GM18873 (cell line): ENCODE measurements at regions not wholly inside any gene's neighbourhood (a gene's known extent, or its start where the extent isn't known, plus 50 kb on each side); places are given as distances from the start of the nearest gene placed in this dataset.

Source experiments
- ATAC-seq: cut with Tn5 transposase; IDR thresholded peaks from one replicate; pipeline ENCODE4 v1.9.1; 2021; ENCODE audit warnings: mild to moderate bottlenecking, moderate library complexity, moderate number of reproducible peaks; ENCODE audit not compliant: unreplicated experiment, low FRiP score

DNA sequence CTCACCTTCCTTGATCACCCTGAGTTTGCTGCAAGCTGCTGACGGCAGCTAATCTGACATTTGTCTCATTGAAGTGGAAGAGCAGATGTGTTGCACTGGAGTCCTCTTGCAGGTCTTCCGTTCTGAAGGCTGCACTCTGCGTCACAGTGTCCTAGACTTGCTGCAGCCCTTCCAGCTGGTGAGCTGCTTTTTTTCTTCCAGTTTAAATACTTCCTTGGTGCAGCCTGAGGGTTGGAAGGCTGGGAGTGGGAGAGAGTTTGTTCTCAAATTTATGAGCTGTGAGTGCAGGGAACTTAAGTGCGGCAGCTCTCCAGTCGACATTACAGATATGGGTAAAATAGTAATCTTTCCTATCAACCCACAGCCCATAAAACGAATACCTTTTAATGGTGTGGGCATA is 303.6 kb upstream of the FAT1 start:
- no peak for ATAC-seq

DNA sequence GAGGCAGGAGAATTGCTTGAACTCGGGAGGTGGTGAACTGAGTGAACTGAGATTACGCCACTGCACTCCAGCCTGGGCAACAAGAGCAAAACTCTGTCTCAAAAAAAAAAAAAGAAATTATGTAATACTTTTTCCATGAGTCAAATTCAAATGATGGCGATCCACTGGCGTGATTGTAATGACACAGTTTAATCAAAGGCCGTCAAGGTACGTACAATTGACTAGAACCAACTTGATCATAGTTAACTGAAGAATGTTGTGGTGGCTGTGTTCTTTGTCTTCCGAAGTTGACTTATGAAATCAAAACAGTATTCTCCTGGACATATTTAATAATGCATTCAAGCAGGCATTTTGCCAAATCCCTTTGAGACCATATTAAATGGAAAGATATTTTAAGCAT is 318.6 kb upstream of the FAT1 start:
- ATAC-seq, result no peak

DNA sequence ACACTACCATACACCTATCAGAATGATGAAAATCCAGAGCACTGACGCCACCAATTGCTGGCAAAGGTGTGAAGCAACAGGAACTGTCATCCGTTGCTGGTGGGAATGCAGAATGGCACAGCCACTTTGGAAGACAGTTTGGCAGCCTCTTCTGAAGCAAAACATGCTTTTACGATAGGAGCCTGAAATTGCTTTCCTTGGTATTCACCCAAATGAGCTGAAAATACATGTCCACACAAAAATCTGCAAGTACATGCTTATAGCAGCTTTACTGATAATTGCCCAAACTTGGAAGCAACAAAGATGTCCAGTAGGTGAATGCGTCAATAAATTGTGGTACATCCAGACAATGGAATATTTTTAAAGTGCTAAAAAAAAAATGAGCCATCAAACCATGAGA is 322.8 kb upstream of the FAT1 start:
- no peak for ATAC-seq

DNA sequence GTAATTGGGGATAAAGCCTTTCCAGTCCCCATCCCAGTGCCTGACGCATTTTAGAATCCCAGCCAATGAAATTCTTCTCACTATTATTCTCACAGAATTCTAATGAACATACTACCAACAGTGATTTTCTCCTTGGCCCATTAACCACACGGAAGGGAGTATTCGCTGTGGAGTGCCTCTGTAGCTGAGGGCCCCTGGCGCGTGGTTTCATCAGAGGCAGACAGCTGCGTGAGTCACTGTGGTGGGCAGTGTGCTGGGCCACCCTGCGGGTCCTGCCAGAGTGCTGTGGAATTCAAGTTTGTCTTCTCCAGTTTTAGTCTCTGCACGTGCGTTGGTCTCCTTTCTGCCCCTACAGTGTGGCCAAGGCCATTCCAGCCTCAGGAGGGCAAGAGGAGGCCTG is 335.4 kb upstream of the FAT1 start:
- ATAC-seq, result no peak

DNA sequence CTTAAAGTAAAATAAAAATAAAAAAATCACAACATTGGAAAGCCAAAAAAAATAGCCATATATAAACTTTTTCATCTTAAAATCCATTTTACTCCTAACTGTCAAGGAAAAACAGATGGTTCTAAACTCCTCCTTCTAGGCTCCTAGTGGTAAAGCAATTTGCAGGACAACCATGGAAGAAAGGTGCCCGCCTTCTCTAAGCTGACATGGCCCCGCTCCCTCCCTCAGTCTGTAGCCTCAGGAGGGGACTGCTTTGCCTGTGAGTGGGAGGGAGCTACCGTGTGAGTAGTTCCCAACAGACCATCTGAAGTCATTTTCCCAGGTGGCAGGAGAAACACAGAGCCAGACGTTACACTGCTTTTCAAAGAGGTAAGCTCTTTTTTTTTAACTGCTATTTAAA is 336.2 kb upstream of the FAT1 start:
- ATAC-seq, result no peak

DNA sequence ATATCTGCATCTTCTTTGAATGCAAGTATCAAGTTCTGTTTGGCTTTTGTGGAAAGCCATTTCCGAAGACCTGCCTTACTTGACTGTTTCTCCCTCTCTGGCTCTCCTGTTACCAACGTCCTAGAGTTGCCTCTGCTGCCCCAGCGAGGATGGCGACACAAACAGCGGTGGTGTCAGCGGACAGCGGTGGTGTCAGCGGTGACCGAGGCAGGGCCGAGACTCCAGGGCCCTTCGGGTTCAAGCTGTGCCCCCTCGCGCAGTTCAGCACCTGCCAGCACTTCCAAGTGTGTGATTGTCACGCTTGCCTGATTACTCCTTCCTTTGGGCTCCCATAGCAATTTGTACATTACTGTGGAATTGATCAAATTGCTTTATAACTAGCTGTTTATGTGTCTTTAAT is 336.9 kb upstream of the FAT1 start:
- no peak for ATAC-seq

DNA sequence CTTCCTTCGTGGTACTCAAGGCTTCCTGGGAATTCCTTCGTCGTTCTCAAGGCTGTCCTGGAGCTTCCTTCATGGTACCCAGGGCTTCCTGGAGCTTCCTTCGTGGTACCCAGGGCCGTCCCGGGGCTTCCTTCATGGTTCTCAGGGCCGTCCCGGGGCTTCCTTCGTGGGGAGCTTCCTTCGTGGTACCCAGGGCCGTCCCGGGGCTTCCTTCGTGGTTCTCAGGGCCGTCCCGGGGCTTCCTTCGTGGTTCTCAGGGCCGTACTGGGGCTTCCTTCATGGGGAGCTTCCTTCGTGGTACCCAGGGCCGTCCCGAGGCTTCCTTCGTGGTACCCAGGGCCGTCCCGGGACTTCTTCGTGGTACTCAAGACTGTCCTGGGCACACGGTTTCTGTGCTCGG is 339.6 kb upstream of the FAT1 start:
- ATAC-seq, result no peak

DNA sequence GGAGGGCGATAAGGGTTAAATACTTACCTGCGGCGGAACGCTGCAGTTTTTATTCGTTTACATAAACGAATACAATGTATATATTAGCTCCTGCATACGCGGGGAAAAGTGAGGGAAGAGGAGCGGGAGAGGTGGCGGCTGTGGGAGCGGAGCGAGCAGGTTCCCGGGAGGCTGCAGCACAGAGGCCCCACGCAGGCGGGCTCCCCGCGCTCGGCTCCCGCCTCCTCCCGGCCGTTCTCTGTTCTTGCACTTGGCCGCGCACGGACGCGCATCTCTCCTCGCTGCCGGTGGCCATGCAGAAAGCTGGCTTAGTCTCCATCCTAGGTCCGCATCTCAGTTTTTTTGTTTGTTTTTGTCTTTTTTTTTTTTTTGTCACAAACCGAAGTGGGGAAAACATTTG is 340.4 kb upstream of the FAT1 start:
- ATAC-seq, result no peak

DNA sequence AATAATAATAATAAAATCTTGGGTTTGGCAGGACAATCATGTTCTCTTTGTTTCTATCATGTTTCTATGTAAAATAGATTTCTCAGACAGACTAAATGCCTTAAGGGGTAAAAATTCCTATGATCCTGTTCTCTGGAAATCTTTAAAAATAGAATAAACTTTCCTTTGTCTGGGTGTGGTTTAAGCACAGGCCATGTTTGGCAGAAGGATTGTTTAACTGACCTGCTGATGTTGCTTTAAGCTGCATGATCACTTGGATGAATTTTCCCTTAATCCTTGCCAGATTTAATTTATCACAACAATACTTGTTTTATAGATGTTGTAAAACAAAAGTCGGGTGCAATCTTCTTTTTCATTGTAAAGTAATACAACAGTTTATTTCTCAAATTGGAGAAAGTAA is 341.7 kb upstream of the FAT1 start:
- ATAC-seq, result no peak

DNA sequence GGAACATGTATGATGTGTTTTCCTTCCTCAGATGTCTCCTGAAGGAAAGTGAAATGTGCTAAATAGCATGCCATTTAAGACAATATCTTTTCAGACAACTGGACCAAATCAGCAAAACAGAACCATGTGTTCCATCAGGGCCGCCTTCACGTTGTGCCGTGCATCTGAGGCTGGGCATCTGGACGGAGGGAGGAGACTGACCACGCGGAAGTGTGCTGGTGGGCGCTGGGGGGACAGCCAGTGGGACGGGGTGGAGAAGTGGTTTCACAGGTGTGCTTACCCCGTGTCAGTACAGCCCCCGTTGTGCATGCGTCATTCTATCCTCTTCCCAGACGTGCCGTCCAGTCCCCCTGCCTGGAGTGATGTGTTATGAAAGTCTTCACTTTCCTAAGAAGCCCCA is 342.1 kb upstream of the FAT1 start:
- ATAC-seq, result no peak

DNA sequence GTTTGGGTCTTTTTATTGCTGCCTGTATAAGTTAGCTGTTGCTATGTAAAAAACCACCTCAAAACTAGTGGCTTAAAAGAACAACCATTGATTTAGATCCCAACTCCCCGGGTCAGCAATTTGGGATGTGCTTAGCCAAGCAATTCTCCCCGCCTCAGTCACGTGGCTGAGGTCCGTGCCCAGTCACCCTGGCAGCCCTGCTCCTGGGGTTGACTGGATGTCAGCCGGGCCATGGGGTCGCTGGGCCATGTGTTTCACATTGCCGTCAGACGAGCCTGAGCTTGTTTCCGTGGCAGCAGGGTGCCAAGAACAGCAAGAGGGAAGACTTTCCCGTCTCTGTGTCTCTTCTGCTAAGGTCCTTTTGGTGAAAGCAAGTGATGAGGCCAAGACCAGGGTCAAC is 345.7 kb upstream of the FAT1 start:
- ATAC-seq, result no peak

DNA sequence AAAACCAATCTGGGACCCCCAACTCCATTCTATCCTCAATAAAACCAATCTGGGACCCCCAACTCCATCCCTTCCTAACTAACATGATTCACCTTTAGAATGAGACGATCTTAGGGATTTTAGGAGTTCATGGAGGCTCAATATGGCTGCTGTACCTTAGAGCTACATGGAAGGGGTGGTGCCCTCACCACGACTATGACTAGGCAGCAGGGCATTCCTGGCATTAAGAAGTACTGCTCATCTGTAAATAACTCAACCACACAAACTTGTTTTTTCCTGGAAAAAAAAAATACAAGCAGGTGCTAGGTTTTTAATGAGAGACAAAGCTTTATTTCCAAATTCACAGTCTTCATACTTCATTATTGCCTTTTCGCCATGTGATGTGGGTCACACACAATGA is 346.5 kb upstream of the FAT1 start:
- no peak for ATAC-seq

DNA sequence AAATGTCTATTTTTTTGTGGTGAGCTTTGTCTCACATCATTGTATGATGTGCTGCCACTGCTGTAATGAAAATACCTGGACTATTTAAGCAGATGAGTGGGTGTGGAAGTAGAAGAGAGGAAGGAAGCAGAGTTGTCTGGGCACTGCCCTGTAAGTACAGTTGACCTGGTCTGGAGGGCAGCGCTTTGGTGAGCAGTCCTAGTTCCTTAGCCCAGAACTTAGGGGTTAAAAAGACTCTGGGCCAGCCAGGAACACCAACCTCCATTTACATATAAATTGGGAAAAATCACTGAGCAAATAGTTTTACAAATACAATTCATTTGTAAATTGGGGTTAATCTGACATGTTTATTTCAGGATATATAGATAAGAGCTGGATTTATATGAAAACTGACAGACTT is 347.1 kb upstream of the FAT1 start:
- ATAC-seq, result no peak

DNA sequence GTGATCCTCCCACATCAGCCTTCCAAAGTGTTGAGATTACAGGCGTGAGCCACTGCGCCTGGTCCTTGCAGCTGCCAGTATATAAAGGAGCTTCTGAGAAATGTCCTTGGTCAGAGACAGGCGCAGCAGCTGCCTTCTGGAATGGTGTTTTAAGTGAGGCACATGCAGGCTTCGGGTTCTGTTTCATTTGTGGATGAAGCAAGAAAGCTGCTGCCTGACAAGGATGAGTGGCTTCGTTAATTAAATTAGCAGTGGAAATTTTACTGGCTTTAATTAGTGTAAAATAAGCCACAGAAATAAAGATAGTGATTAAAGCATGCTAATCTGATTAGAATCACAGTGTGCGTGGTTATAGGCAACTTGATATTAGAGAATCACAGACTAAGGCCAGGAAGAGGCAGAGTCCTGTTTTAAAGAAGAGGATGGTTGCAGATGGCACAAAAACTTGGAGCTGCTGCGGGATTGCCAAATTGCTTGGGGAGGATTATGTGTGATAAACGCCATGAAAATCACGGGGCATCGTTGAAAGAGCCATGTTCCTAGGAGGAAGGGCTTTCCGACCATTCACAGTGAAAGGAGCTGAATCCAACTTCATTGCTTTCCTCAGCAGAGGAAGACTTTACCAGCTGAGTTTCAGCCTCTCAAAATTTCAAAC is 348.4 kb upstream of the FAT1 start:
- no peak for ATAC-seq

DNA sequence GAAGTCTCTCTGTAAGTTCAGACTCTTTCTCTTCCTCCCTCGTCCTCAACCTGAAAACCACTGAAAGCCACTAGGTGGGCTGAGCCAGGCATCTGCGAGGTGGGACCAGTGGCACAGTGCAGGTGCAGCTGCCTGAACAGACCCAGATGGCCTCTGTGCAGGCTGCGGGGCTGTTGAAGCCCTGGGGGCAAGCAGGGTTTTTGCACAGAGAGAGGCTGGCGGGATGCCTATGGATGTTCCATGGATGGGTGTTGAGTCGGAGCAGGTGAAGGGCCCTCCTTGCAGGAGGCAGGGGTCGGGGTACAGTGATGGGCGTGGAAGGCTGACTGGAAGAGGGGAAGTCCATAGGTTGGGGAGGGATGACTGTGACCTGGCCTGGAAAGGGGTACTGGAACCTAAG is 350.2 kb upstream of the FAT1 start:
- no peak for ATAC-seq

DNA sequence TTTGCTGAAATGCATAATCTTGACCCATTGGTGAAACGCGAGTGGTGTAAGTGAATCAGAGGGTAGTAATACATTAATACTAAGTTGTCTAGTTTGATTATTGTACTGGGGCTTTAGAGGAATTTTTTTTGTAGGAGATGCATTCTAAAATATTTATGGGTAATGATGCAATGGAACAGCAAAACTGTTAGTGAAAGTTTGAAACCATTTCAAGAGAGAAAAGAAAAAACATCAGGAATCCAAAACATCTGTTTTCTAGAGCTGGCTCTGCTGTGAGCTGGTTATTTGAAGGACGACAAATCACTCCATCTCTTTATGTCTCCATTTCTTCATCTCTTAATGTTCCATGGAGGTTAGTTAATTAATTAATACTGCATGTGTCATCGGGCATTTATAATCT is 351.9 kb upstream of the FAT1 start:
- no peak for ATAC-seq

DNA sequence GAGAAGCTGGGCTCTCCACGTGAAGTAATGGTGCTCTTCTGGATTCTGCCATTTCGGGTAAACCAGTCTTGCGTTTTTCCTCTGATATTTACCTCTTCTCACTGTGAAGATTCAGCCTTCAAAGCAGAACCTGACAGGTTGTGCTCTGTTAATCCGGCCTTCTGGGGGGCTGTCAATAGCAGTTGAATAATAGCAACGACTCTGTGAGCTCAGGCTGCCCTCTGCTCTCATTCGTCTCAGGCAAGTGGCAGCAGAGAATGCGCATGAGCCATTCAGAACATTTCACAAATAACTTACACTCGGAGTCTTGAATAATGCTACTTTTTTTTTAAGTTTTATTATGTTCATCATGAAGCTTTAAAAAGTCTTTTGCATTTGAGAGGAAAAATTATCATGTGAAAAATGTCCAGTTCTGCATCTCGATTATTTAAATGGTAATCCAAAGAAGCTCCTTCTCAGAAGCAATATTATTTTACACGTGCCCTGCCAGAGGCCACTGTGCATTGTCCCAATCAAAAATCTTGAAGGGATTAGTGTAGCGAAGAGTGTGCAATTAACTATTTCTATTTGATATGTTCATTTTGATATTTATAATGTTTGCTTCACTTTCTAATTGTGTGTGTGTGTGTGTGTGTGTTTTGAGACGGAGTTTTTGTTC is 354.2 kb upstream of the FAT1 start:
- no peak for ATAC-seq

DNA sequence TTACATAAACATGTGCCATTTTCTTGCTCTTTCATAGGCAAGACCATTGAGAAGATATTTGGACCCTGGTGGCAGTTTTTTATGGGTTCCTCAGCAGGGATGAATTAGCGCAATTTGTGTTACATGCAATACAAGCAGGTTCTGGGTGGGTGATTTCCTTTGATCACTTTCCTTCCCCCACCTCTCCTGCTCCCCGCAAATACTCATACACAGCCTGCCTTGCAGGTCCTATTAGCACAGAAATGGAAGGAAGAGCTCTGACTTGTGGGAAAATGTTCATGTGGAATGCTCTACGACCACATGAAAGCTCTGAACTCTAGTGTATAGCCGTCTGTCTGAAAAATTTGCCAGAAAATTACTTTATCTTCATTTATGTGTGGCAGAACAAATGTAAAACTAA is 361.0 kb upstream of the FAT1 start:
- ATAC-seq, result no peak

DNA sequence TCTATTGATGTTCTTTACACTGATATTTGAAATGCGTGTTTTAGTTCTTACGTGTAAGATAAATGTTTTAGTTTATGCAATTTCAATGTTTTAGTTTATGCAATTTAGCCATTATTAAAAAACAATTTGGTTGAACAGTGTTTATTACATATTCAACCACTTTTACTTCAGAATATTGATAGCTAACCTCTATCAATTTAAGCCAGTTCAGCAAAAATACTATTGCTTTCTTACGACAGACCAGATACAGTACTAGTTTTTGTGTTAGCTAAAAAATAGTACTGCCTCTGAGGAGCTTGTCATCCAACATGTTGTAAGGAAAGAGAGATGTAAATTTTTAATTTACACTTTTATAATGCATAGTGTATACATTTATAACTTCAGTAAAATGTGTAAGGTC is 361.7 kb upstream of the FAT1 start:
- no peak for ATAC-seq

DNA sequence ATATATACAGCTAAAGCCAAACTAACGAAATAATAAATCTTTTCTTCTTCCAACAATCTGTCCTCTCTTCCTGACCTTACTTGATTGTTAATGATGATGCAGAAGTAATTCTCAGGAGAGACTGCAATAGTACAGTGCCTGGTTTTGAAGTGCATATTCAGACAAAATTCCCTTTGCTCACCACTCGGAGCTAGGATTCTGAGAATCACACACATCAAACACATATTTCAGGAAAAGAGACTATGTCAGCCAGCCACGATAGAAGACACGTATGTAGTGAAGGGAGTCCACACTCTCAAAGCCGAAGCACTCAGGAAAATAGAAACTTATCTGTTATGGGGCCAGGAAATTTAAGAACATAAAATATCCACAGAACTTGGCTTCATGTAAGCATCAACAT is 362.5 kb upstream of the FAT1 start:
- no peak for ATAC-seq

DNA sequence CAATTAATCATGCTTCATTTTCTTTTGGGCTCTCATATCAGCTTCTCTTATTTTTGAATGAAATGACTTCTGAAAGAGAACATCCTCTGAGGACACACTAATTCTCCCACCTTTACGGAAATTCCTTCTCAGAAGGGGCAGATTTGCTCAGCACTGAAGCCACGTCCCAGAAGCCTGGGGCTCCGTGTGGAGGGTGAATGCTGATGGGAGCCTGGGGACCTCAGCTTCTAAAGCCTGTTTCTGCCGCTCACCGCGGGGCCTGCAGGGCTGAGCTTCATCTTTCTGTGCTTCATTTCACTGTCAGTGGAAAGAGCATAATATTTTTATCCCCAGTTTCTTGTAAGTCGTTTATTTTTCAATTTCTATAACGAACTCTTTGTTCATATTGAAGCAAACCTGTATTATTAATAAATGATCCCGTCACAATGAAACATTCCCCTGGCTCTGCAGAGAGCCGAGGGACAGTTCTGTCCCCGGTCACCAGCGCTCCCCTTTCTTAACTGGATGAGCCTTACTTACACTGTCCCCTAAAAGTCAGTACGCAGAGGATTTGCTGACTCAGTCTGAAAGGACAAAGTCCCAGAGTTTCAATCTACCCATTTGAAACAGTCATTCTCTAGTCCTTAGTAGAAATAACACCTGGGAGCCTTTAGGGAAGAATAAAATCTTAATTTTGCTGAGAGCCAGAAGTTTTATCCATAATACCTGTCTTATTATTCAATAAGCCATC is 364.6 kb upstream of the FAT1 start:
- no peak for ATAC-seq

DNA sequence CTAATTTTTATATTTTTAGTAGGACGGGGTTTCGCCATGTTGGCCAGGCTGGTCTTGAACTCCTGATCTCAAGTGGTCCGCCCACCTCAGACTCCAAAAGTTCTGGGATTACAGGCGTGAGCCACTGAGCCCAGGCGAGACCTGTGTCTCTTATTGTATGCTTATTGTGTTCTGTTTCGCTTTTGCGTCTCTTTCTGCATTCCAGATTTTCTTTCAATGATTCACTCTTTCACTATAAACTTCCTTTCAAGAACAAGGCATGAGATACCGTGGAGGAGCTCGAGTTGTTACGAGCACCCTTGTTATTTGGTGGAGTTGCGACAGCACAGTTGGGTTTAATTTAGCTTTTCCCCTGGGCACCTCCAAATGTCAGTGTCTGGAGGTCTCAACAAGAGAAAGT is 366.7 kb upstream of the FAT1 start:
- no peak for ATAC-seq
